Upper lobe of left lung (tissue), 6 donors: ENCODE measurements at regions not wholly inside any gene's neighbourhood (a gene's known extent, or its start where the extent isn't known, plus 50 kb on each side); places are given as distances from the start of the nearest gene placed in this dataset.

ENCODE experiments used
- ATAC-seq, 2 donors: fragments of 200-7000 bp; cut with Tn5 transposase; one replicate each; pipeline ENCODE4 v1.9.1; 2022; ENCODE audit warnings: mild to moderate bottlenecking in 2 of 2, moderate library complexity in 2 of 2; ENCODE audit not compliant: low FRiP score in 2 of 2
- DNase-seq, 2 donors: peaks; one replicate each; pipeline ENCODE4 v3.0.0-alpha.2; 2019 to 2020
- H3K27ac ChIP-seq, 4 donors: fragments of 200-600 bp; sonication (generic); one replicate each; pipeline ENCODE4 v1.5.1; 2016 to 2019
- H3K27me3 ChIP-seq, 4 donors: fragments of 200-600 bp; sonication (generic); one replicate each; pipeline ENCODE4 v1.5.1; 2017 to 2019
- H3K36me3 ChIP-seq, 4 donors: fragments of 200-600 bp; sonication (generic); one replicate each; pipeline ENCODE4 v1.5.1; 2016 to 2019
- H3K4me1 ChIP-seq, 4 donors: fragments of 200-600 bp; sonication (generic); one replicate each; pipeline ENCODE4 v1.5.1; 2018 to 2019
- H3K4me3 ChIP-seq, 4 donors: fragments of 200-600 bp; sonication (generic); one replicate each; pipeline ENCODE4 v1.5.1; 2017 to 2019; ENCODE audit warnings: mild to moderate bottlenecking in 2 of 4, moderate library complexity in 1 of 4
- H3K9me3 ChIP-seq, 4 donors: fragments of 200-600 bp; sonication (generic); one replicate each; pipeline ENCODE4 v1.5.1; 2018 to 2019
- EP300 ChIP-seq, 4 donors: sonication (generic); formaldehyde crosslinking; IDR thresholded peaks; one replicate each; pipeline ENCODE4 v1.5.1; 2017; ENCODE audit warnings: antibody characterized with exemption in 4 of 4, control low read depth in 2 of 4
- POLR2A ChIP-seq, 4 donors: fragments of 450-650 bp; IDR thresholded peaks; one replicate each; pipeline ENCODE4 v1.5.1; 2016 to 2017; ENCODE audit warnings: antibody characterized with exemption in 4 of 4, mild to moderate bottlenecking in 2 of 4
- POLR2AphosphoS5 ChIP-seq, 2 donors: sonication (generic); formaldehyde crosslinking; IDR thresholded peaks; one replicate each; pipeline ENCODE4 v1.5.1; 2017; ENCODE audit warnings: antibody characterized with exemption in 2 of 2
- WGBS, 2 donors: methylation state at CpG; one replicate each; pipeline ENCODE4 v1.1.5; 2017 to 2018; 5-methylcytosine and 5-hydroxymethylcytosine counted together
- TF ChIP-seq, protein P1 (sequence below), 6 experiments: fragments of 450-650 bp in 4 of 6; fragments of 200-600 bp in 2 of 6; sonication (generic) in 2 of 6; IDR thresholded peaks; one replicate each; pipeline ENCODE4 v1.5.1; 2016 to 2019; ENCODE audit warnings: antibody characterized with exemption in 6 of 6
- donor health status: DM: no; HTN: no; CAD: no; lungs with moderate emphysema.
- donor health status: DM: no; HTN: yes; CAD: no; lungs with severe emphysema.

DNA sequence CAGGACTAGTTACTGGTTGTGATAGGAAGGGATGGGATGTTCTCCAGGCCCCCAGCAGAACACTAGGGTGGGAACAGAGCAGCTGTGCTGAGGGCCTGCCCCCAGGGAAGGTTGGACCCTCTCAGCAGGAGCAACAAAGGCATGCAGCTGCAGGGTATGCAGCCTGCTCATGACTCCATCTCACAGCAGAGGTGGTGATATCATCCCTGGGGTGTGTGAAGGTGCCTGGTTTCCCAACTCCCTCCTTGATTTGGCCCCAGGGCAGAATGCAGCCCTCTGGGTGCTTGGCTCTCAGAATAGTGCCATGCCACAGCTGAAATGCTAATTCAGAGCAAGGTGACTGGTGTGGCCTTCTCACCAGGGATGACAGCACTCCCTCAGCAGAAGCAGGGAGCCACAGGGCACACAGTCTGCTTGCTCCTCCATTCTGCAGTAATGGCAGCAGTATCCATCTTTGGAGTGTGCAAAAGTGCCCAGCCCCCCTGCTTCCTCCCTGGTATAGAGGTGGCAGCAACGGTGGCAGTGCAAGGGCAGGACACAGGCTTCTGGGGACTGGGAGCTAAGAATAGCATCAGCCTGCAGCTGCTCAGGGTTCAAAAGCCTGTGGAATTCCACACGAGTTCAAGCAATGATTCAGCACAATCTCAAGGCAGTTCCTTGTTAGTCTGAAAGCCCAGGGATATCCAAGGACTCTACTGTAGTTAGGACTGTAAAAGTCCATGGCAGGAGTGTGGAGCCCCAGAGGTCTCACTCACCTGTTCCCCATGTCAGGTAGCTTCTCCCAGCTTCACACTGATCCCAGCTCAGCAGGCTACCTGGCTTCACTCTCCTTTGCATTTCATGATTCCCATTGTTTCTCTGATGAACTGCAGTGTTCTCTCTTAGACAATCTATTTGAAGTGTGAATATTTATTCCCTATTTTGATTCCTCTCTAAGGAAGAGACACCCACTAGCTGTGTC, 298.1 kb upstream of the FOXG1 start:
- WGBS, 2 donors: 34% methylated on average over 2 of the region's 2 CpGs; no CpG with 5 or more reads in 1 of the 2 donors
- Histone ChIP-seq H3K9me3 (no peaks in the 10 kb centered on the region), H3K27ac (no peak overlapping the region), H3K36me3 (no peaks in the 10 kb centered on the region), H3K4me1 (no peaks in the 10 kb centered on the region), H3K27me3 (no peaks in the 10 kb centered on the region), H3K4me3 (no peak overlapping the region)
- peak in 1 of 2 donors; percentile 16 for ATAC-seq
- TF ChIP-seq POLR2AphosphoS5 (IDR thresholded peaks at IDR 0.05) (no peak), EP300 (IDR thresholded peaks at IDR 0.05) (no peak), POLR2A (IDR thresholded peaks at IDR 0.05) (no peak)
- TF ChIP-seq, protein P1, sequence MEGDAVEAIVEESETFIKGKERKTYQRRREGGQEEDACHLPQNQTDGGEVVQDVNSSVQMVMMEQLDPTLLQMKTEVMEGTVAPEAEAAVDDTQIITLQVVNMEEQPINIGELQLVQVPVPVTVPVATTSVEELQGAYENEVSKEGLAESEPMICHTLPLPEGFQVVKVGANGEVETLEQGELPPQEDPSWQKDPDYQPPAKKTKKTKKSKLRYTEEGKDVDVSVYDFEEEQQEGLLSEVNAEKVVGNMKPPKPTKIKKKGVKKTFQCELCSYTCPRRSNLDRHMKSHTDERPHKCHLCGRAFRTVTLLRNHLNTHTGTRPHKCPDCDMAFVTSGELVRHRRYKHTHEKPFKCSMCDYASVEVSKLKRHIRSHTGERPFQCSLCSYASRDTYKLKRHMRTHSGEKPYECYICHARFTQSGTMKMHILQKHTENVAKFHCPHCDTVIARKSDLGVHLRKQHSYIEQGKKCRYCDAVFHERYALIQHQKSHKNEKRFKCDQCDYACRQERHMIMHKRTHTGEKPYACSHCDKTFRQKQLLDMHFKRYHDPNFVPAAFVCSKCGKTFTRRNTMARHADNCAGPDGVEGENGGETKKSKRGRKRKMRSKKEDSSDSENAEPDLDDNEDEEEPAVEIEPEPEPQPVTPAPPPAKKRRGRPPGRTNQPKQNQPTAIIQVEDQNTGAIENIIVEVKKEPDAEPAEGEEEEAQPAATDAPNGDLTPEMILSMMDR (IDR thresholded peaks at IDR 0.05): no peak
- no peak for DNase-seq

DNA sequence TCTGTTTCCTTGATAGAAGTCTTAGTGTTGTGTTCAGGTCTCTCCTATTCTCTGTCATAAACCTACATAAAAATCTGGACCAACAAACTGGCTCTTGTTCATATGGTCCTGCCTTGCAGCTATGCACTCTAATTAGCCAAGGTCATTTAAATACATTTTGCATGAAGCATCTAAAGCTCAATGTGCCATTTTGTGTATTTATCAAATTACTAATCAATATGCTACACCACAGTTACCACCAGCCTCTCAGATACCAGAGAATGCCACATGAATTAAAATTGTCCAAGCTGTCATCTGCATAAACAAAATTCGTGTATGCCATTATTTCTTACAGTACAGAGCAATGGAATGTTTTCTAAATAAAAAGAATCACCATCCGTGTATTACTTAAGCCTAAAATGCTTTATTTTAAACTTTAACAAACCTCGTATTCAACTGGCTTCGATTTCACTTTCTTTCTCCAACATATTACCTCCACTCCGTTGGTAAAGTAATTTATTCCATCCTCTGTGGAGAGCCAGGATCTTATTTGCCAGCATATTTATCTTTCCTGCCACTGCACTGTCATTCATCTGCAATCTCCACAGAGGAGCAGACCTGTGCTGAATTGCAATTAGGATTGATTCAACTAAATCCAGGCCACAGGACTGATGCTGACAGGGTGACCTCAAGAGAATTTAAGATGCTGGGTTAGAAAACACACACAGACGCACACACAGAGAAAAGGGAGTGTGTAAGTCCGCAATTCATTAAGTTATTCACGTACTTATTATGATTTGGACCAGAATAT, 284.1 kb upstream of the FOXG1 start:
- Histone ChIP-seq H3K4me3 (no peak overlapping the region), H3K27ac (no peak overlapping the region), H3K36me3 (no peaks in the 10 kb centered on the region), H3K4me1 (no peaks in the 10 kb centered on the region), H3K27me3 (no peaks in the 10 kb centered on the region), H3K9me3 (no peaks in the 10 kb centered on the region)
- DNase-seq (no peak), ATAC-seq (no peak)
- TF ChIP-seq POLR2A (IDR thresholded peaks at IDR 0.05) (no peak), POLR2AphosphoS5 (IDR thresholded peaks at IDR 0.05) (no peak), EP300 (IDR thresholded peaks at IDR 0.05) (no peak)
- TF ChIP-seq, protein P1 (IDR thresholded peaks at IDR 0.05): no peak
- WGBS, 2 donors: 67 to 73% methylated on average over 8 of the region's 8 CpGs

DNA sequence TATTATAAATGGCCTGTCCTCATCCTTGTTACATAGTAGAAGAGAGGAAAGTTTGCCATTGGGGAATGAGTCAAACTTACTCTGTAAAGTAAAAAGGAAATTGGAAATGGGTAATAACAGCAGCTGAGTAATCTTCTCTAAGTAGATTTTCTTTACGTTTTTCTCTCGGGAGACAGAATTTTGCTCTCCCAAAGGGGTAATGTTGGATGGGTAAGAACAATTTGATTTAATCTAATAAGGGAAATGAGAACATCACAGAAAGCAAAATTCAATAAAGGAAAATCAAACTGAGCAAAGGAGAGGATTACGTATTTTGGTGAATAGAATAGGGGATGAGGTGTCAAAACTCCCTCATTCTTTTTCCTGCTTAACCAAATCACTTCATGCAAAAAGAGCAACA, 283.1 kb upstream of the FOXG1 start:
- H3K36me3 ChIP-seq: no peaks in the 10 kb centered on the region
- H3K9me3 ChIP-seq: no peaks in the 10 kb centered on the region
- no peak for TF ChIP-seq POLR2AphosphoS5 (IDR thresholded peaks at IDR 0.05)
- TF ChIP-seq POLR2A (IDR thresholded peaks at IDR 0.05): no peak
- TF ChIP-seq, protein P1 (IDR thresholded peaks at IDR 0.05): no peak
- no peak for TF ChIP-seq EP300 (IDR thresholded peaks at IDR 0.05)
- no peak for ATAC-seq
- H3K4me1 ChIP-seq: no peaks in the 10 kb centered on the region
- no peak overlapping the region for H3K27ac ChIP-seq
- H3K4me3 ChIP-seq: no peak overlapping the region
- H3K27me3 ChIP-seq: no peaks in the 10 kb centered on the region
- DNase-seq: no peak
- WGBS, 2 donors: 90 to 92% methylated on average over 3 of the region's 3 CpGs

DNA sequence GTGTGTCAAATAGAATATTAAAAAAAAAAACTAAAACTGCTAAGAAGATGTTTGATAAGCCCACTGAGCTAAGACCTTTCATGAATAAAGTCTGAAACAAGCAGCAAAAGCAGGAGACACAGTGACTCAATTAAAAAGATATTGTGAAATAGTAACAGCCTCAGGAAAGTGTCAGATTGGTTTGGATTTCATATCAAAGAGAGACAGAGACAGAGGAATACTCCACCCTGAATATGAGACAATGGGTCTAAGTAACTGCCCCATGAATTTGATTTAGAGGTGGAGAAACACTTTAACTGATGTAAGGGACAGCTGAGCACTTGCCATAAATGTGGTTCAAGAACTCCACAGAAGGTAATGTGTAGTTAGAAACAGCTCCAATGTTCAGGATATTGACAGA, 277.9 kb upstream of the FOXG1 start:
- Histone ChIP-seq H3K36me3 (no peaks in the 10 kb centered on the region), H3K9me3 (no peaks in the 10 kb centered on the region), H3K4me1 (no peaks in the 10 kb centered on the region), H3K27ac (no peak overlapping the region), H3K27me3 (no peaks in the 10 kb centered on the region), H3K4me3 (no peak overlapping the region)
- ATAC-seq (no peak), DNase-seq (no peak)
- TF ChIP-seq EP300 (IDR thresholded peaks at IDR 0.05) (no peak), POLR2AphosphoS5 (IDR thresholded peaks at IDR 0.05) (no peak), POLR2A (IDR thresholded peaks at IDR 0.05) (no peak)
- TF ChIP-seq, protein P1 (IDR thresholded peaks at IDR 0.05): no peak
